Right lobe of liver (tissue), 6 donors: ENCODE measurements at regions not wholly inside any gene's neighbourhood (a gene's known extent, or its start where the extent isn't known, plus 50 kb on each side); places are given as distances from the start of the nearest gene placed in this dataset.

Source experiments
- ATAC-seq, 4 donors: fragments of 200-7000 bp; cut with Tn5 transposase; one replicate each; pipeline ENCODE4 v1.9.1; 2020; ENCODE audit warnings: mild to moderate bottlenecking in 4 of 4, moderate library complexity in 4 of 4
- DNase-seq, 3 donors: peaks; one replicate each; pipeline ENCODE4 v3.0.0-alpha.2; 2020
- H3K27ac ChIP-seq, 3 donors: fragments of 200-600 bp; one replicate each; pipeline ENCODE4 v1.8.0; 2022
- H3K27me3 ChIP-seq, 2 donors: fragments of 200-600 bp; one replicate each; pipeline ENCODE4 v1.8.0; 2022
- H3K36me3 ChIP-seq, 4 donors: fragments of 200-600 bp; sonication (generic) in 1 of 4; one replicate each; pipeline versions ENCODE4 v1.5.1 to v1.8.0; 2017 to 2022; ENCODE audit warnings: control low read depth in 1 of 4
- H3K4me1 ChIP-seq, 4 donors: fragments of 200-600 bp; sonication (generic) in 1 of 4; one replicate each; pipeline versions ENCODE4 v1.5.1 to v1.8.0; 2017 to 2022; ENCODE audit warnings: control low read depth in 1 of 4
- H3K4me3 ChIP-seq, 3 donors: fragments of 200-600 bp; one replicate each; pipeline ENCODE4 v1.8.0; 2022
- H3K9me3 ChIP-seq, 4 donors: fragments of 200-600 bp; sonication (generic) in 1 of 4; one replicate each; pipeline versions ENCODE4 v1.5.1 to v1.8.0; 2017 to 2022; ENCODE audit warnings: control low read depth in 1 of 4
- POLR2A ChIP-seq: fragments of 450-650 bp; IDR thresholded peaks from one replicate; pipeline ENCODE4 v1.6.1; 2017; ENCODE audit warnings: antibody characterized with exemption, mild to moderate bottlenecking
- WGBS: methylation state at CpG from one replicate; pipeline ENCODE4 v1.1.6; 2018; ENCODE audit warnings: low coverage, low lambda C conversion rate; ENCODE audit not compliant: insufficient coverage; ENCODE audit errors: missing lambda C conversion rate; 5-methylcytosine and 5-hydroxymethylcytosine counted together
- intact Hi-C, 2 donors: fragments of 100-400 bp; cut with DNase I; formaldehyde crosslinking; loops; one replicate each; pipeline versions ENCODE4 v1.11.2 to v1.14.1; 2022
- TF ChIP-seq, protein P1 (sequence below), 4 donors: fragments of 200-600 bp in 3 of 4; fragments of 450-650 bp in 1 of 4; IDR thresholded peaks; one replicate each; pipeline versions ENCODE4 v1.5.1 to v1.8.0; 2016 to 2022; ENCODE audit warnings: antibody characterized with exemption in 4 of 4, mild to moderate bottlenecking in 2 of 4
- donor health status: DM: no; HTN: yes; CAD: no.
- donor health status: DM: no; HTN: no; CAD: no.
- donor health status: DM: no; HTN: no; CAD: no.
- donor health status: DM: no; HTN: yes; CAD: no.
- donor health status: DM: no; HTN: yes; CAD: no.

DNA sequence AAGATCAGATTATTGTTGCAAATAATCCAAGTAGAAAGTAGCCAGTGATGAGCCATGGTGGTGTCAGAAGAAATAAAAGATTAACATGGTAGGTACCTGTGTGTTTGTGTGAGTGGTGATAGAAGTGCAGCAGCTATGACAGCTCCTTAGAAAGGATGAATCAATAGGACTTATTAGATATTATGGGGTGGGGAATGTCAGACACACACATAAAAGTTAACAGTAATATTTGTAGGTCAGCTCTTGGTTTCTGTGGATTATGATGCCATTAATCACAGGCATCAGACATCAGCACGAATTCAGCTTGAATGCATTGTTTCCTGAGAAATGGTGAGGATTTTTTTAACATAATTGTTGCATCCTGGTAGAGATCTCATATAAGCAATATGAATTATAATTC is 695.7 kb downstream of the CENPC start:
- ATAC-seq: no peak
- intact Hi-C loops: no loop called here
- Histone ChIP-seq H3K27ac (no peak overlapping the region), H3K4me3 (no peak overlapping the region), H3K4me1 (no peaks in the 10 kb centered on the region), H3K9me3 (no peaks in the 10 kb centered on the region), H3K27me3 (no peaks in the 10 kb centered on the region), H3K36me3 (no peaks in the 10 kb centered on the region)
- TF ChIP-seq, protein P1, sequence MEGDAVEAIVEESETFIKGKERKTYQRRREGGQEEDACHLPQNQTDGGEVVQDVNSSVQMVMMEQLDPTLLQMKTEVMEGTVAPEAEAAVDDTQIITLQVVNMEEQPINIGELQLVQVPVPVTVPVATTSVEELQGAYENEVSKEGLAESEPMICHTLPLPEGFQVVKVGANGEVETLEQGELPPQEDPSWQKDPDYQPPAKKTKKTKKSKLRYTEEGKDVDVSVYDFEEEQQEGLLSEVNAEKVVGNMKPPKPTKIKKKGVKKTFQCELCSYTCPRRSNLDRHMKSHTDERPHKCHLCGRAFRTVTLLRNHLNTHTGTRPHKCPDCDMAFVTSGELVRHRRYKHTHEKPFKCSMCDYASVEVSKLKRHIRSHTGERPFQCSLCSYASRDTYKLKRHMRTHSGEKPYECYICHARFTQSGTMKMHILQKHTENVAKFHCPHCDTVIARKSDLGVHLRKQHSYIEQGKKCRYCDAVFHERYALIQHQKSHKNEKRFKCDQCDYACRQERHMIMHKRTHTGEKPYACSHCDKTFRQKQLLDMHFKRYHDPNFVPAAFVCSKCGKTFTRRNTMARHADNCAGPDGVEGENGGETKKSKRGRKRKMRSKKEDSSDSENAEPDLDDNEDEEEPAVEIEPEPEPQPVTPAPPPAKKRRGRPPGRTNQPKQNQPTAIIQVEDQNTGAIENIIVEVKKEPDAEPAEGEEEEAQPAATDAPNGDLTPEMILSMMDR (IDR thresholded peaks at IDR 0.05): no peak
- TF ChIP-seq POLR2A: no peak
- no peak for DNase-seq
- WGBS: 14% methylated on average over 1 of the region's 1 CpG

DNA sequence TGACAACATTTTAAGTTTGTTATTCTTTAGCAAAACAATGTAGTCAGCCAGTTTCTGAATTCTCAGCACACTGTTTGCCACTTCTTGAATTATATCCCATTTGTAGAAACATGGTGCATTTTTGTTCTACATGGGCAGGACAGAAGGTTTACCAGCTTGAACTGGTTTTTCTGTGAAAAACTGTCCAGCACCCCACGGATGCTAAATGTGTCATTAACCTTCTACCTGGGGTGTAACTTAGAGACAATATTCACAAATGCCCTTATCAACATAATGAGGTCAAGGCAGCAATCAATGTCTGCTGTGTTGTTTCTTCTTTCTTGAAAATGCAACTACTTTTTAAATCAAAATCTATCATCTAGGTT is 702.6 kb downstream of the CENPC start:
- intact Hi-C loops: no loop called here
- no peak overlapping the region for H3K4me3 ChIP-seq
- no peak for ATAC-seq
- no peak for DNase-seq
- no peaks in the 10 kb centered on the region for H3K9me3 ChIP-seq
- no peaks in the 10 kb centered on the region for H3K36me3 ChIP-seq
- TF ChIP-seq, protein P1 (IDR thresholded peaks at IDR 0.05): no peak
- TF ChIP-seq POLR2A: no peak
- H3K27me3 ChIP-seq: no peaks in the 10 kb centered on the region
- H3K4me1 ChIP-seq: no peaks in the 10 kb centered on the region
- 44% methylated on average over 1 of the region's 1 CpG for WGBS
- no peak overlapping the region for H3K27ac ChIP-seq

DNA sequence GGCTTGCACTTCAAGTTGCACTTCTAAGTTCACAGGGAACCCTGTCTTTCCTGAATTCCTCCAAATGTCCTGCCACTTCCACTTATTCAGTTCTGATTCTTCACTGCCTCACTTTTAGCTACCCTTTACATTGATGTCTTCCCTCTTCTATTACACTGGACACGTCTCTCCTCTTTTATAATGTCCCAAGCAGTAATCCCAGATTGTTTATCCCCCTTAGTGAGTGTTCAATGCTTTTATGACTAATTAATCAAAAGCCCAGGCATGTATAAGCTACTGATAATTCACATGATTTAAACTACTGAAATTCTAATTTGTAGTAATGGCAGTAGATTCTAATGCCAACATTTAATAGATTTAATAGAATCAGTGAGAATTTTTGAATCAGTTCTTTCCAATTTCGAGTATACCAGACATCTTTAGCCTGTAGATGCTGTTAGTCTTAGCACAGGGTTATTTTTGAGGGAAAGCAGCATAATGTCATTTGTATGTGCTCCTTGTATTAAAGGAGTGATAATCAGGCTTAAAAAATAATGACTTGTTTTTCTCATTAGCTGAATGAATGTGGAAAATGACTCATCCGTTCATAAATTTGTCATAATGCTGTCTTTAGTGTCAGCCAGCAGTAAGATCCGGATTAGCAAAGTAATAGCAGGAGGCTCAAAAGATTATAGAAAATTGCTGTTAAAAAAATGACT is 703.1 kb downstream of the CENPC start:
- 35% methylated on average over 4 of the region's 4 CpGs for WGBS
- H3K36me3 ChIP-seq: no peaks in the 10 kb centered on the region
- no peaks in the 10 kb centered on the region for H3K9me3 ChIP-seq
- no peaks in the 10 kb centered on the region for H3K27me3 ChIP-seq
- no peak for DNase-seq
- no peak overlapping the region for H3K4me3 ChIP-seq
- TF ChIP-seq, protein P1 (IDR thresholded peaks at IDR 0.05): no peak
- no peak for TF ChIP-seq POLR2A
- ATAC-seq: no peak
- H3K4me1 ChIP-seq: no peaks in the 10 kb centered on the region
- no peak overlapping the region for H3K27ac ChIP-seq
- intact Hi-C loops: no loop called here

DNA sequence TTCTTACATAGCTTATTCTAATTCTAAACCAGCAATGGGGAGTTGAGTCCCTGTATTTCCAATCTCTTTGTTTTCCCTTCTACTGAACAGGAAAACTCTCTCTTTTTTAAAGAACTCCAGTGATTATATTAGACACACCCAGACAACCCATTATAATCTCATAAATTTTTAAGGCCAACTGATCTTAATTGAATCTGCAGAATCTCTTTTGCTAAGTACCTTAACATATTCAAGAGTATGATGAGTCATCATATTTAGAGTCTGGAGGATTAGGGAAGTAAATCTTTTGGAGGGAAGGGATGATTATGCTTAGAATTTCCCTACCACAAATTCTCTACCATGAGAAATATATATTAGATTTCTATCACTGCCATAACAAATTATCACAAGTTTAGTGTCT is 705.1 kb downstream of the CENPC start:
- Histone ChIP-seq H3K27ac (no peak overlapping the region), H3K4me3 (no peak overlapping the region), H3K4me1 (no peaks in the 10 kb centered on the region), H3K9me3 (no peaks in the 10 kb centered on the region), H3K27me3 (no peaks in the 10 kb centered on the region), H3K36me3 (no peaks in the 10 kb centered on the region)
- intact Hi-C loops: no loop called here
- DNase-seq (no peak), ATAC-seq (no peak)
- no peak for TF ChIP-seq POLR2A
- TF ChIP-seq, protein P1 (IDR thresholded peaks at IDR 0.05): no peak
